ENCODE measurements at regions not wholly inside any gene's neighbourhood (a gene's known extent, or its start where the extent isn't known, plus 50 kb on each side); places are given as distances from the start of the nearest gene placed in this dataset.
"Not testable (repeated sequence)": the region's sequence is repeated elsewhere in the genome, so short reads cannot be mapped to it uniquely, and the experiment has no call there.

GRCh38 chr1:101122452-101123166, 97.0 kb upstream of the DPH5 start:
- no peak for DNase-seq (ENCODE audit: low spot score)

- no peak for DNase-seq (ENCODE audit: low spot score)
Measured at GRCh38 chr1:101121975-101122374, 96.4 kb upstream of the DPH5 start.

GRCh38 chr1:101121504-101121903, 95.9 kb upstream of the DPH5 start:
- no peak for DNase-seq (ENCODE audit: low spot score)

- no peak for DNase-seq (ENCODE audit: low spot score)
Measured at GRCh38 chr1:101120868-101121267, 95.3 kb upstream of the DPH5 start.

- DNase-seq (ENCODE audit: low spot score), result no peak
Measured at GRCh38 chr1:101119289-101119688, 93.7 kb upstream of the DPH5 start.

- no peak for DNase-seq (ENCODE audit: low spot score)
Measured at GRCh38 chr1:101116006-101116405, 90.4 kb upstream of the DPH5 start.

- no peak for DNase-seq (ENCODE audit: low spot score)
Measured at GRCh38 chr1:101115112-101115511, 89.5 kb upstream of the DPH5 start.

- DNase-seq (ENCODE audit: low spot score), result not testable (repeated sequence)
Measured at GRCh38 chr1:101114128-101114527, 88.5 kb upstream of the DPH5 start.

- DNase-seq (ENCODE audit: low spot score), result no peak
Measured at GRCh38 chr1:101112051-101112780, 86.6 kb upstream of the DPH5 start.

- DNase-seq (ENCODE audit: low spot score), result no peak
Measured at GRCh38 chr1:101111461-101111860, 85.9 kb upstream of the DPH5 start.

GRCh38 chr1:101109791-101110190, 84.2 kb upstream of the DPH5 start:
- no peak for DNase-seq (ENCODE audit: low spot score)

GRCh38 chr1:101108111-101108500, 82.5 kb upstream of the DPH5 start:
- DNase-seq (ENCODE audit: low spot score), result no peak

- no peak for DNase-seq (ENCODE audit: low spot score)
Measured at GRCh38 chr1:101107496-101108110, 82.0 kb upstream of the DPH5 start.

- no peak for DNase-seq (ENCODE audit: low spot score)
Measured at GRCh38 chr1:101105877-101106276, 80.3 kb upstream of the DPH5 start.

GRCh38 chr1:101102426-101103156, 77.0 kb upstream of the DPH5 start:
- DNase-seq (ENCODE audit: low spot score), result no peak

- no peak for DNase-seq (ENCODE audit: low spot score)
Measured at GRCh38 chr1:101101360-101101759, 75.8 kb upstream of the DPH5 start.

- DNase-seq (ENCODE audit: low spot score), result no peak
Measured at GRCh38 chr1:101100674-101101073, 75.1 kb upstream of the DPH5 start.

GRCh38 chr1:101098907-101099306, 73.3 kb upstream of the DPH5 start:
- DNase-seq (ENCODE audit: low spot score), result no peak

- DNase-seq (ENCODE audit: low spot score), result no peak
Measured at GRCh38 chr1:101098327-101098726, 72.7 kb upstream of the DPH5 start.

- no peak for DNase-seq (ENCODE audit: low spot score)
Measured at GRCh38 chr1:101089613-101090338, 64.2 kb upstream of the DPH5 start.

- no peak for DNase-seq (ENCODE audit: low spot score)
Measured at GRCh38 chr1:101088431-101088830, 62.8 kb upstream of the DPH5 start.

- DNase-seq (ENCODE audit: low spot score), result no peak
Measured at GRCh38 chr1:101086783-101087182, 61.2 kb upstream of the DPH5 start.
